Body of pancreas (tissue), 4 donors: ENCODE measurements at regions not wholly inside any gene's neighbourhood (a gene's known extent, or its start where the extent isn't known, plus 50 kb on each side); places are given as distances from the start of the nearest gene placed in this dataset.

Source experiments
- POLR2A ChIP-seq, 3 donors: fragments of 450-650 bp; IDR thresholded peaks; one replicate each; pipeline ENCODE4 v1.6.1; 2016; ENCODE audit warnings: antibody characterized with exemption in 3 of 3, mild to moderate bottlenecking in 2 of 3
- TF ChIP-seq, protein P1 (sequence below), 7 experiments: fragments of 450-650 bp in 4 of 7; fragments of 200-600 bp in 3 of 7; sonication (generic) in 3 of 7; IDR thresholded peaks; one replicate each; pipeline ENCODE4 v1.5.1; 2016 to 2019; ENCODE audit warnings: antibody characterized with exemption in 7 of 7

DNA sequence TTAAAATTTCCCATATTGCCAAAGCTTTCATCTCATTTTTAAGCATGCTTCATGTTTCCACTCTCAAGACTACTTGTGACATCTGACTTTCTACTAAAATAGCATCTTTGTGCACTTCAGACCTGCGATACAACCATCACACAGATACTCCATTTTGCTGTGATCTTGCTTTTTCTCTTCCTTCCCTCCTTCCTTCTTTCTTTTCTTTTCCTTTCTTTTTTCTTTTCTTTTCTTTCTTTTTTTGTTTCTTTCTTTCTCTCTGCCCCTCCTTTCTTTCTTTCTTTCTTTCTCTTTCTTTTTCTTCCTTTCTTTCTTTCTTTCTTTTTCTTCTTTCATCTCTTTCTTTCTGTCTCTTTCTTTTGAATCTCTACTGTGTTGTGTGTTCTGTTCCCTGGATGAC lies 194.0 kb upstream of the KCND2 start:
- TF ChIP-seq, protein P1, sequence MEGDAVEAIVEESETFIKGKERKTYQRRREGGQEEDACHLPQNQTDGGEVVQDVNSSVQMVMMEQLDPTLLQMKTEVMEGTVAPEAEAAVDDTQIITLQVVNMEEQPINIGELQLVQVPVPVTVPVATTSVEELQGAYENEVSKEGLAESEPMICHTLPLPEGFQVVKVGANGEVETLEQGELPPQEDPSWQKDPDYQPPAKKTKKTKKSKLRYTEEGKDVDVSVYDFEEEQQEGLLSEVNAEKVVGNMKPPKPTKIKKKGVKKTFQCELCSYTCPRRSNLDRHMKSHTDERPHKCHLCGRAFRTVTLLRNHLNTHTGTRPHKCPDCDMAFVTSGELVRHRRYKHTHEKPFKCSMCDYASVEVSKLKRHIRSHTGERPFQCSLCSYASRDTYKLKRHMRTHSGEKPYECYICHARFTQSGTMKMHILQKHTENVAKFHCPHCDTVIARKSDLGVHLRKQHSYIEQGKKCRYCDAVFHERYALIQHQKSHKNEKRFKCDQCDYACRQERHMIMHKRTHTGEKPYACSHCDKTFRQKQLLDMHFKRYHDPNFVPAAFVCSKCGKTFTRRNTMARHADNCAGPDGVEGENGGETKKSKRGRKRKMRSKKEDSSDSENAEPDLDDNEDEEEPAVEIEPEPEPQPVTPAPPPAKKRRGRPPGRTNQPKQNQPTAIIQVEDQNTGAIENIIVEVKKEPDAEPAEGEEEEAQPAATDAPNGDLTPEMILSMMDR (IDR thresholded peaks at IDR 0.05) = no peak
- no peak for TF ChIP-seq POLR2A (IDR thresholded peaks at IDR 0.05)
